OCI-LY1 (cell line): ENCODE measurements at regions not wholly inside any gene's neighbourhood (a gene's known extent, or its start where the extent isn't known, plus 50 kb on each side); places are given as distances from the start of the nearest gene placed in this dataset.

ENCODE experiments used
- H2AFZ ChIP-seq: fragments of 200-600 bp; sonication (generic), shearing (Covaris generic); 2 replicates; pipeline ENCODE4 v1.6.0; 2014; ENCODE audit warnings: antibody characterized with exemption, mild to moderate bottlenecking, low read length
- H3F3A ChIP-seq: fragments of 200-600 bp; sonication (generic), shearing (Covaris generic); 2 replicates; pipeline ENCODE4 v1.6.0; 2014; ENCODE audit warnings: mild to moderate bottlenecking, antibody characterized with exemption, low read length, moderate library complexity; ENCODE audit not compliant: insufficient read depth
- H3K27ac ChIP-seq: fragments of 200-600 bp; sonication (generic); 2 replicates; pipeline ENCODE4 v1.5.1; 2014; ENCODE audit warnings: low read length, mixed run types, mild to moderate bottlenecking, low read depth; ENCODE audit not compliant: poor library complexity, severe bottlenecking
- H3K27me3 ChIP-seq: fragments of 200-600 bp; sonication (generic); 2 replicates; pipeline ENCODE4 v1.6.0; 2014; ENCODE audit warnings: antibody characterized with exemption, mild to moderate bottlenecking, low read length, moderate library complexity; ENCODE audit not compliant: insufficient read depth
- H3K36me3 ChIP-seq: fragments of 200-600 bp; sonication (generic); 2 replicates; pipeline ENCODE4 v1.6.1; 2014; ENCODE audit warnings: mild to moderate bottlenecking, antibody characterized with exemption, low read length, moderate library complexity, mixed read lengths; ENCODE audit not compliant: insufficient read depth
- H3K4me1 ChIP-seq: fragments of 200-600 bp; sonication (generic); 2 replicates; pipeline ENCODE4 v1.5.1; 2014; ENCODE audit warnings: mild to moderate bottlenecking, low read length, moderate library complexity; ENCODE audit not compliant: insufficient read depth, severe bottlenecking
- H3K4me2 ChIP-seq: fragments of 200-600 bp; sonication (generic), shearing (Covaris generic); 2 replicates; pipeline ENCODE4 v1.6.1; 2014; ENCODE audit warnings: low read length
- H3K4me3 ChIP-seq: fragments of 200-600 bp; sonication (generic); 2 replicates; pipeline ENCODE4 v1.5.1; 2014; ENCODE audit warnings: low read length, low read depth, mild to moderate bottlenecking, mixed read lengths; ENCODE audit not compliant: poor library complexity, severe bottlenecking
- H3K79me2 ChIP-seq: fragments of 200-600 bp; shearing (Covaris generic); 2 replicates; pipeline ENCODE4 v1.6.1; 2016; ENCODE audit warnings: mixed run types, low read length, mixed read lengths; ENCODE audit not compliant: insufficient read depth
- H3K9ac ChIP-seq: fragments of 200-600 bp; sonication (generic), shearing (Covaris generic); 2 replicates; pipeline ENCODE4 v1.6.1; 2014; ENCODE audit warnings: mild to moderate bottlenecking, low read length, mixed read lengths
- H3K9me2 ChIP-seq: fragments of 200-600 bp; sonication (generic), shearing (Covaris generic); 2 replicates; pipeline ENCODE4 v1.6.1; 2014; ENCODE audit warnings: low read depth, mild to moderate bottlenecking, low read length, mixed read lengths
- H3K9me3 ChIP-seq: fragments of 200-600 bp; shearing (Covaris generic); 2 replicates; pipeline ENCODE4 v1.6.1; 2014; ENCODE audit warnings: low read length, mixed read lengths
- H4K20me1 ChIP-seq: fragments of 200-600 bp; sonication (generic), shearing (Covaris generic); 2 replicates; pipeline ENCODE4 v1.6.0; 2016; ENCODE audit warnings: mild to moderate bottlenecking, low read length; ENCODE audit not compliant: insufficient read depth
- CTCF ChIP-seq: fragments of 200-600 bp; sonication (generic), shearing (Covaris generic); IDR thresholded peaks from 2 replicates; pipeline ENCODE4 v1.5.1; 2017; ENCODE audit warnings: mild to moderate bottlenecking, antibody characterized with exemption, low read length, moderate library complexity, mixed read lengths
- EZH2 ChIP-seq: fragments of 200-600 bp; sonication (generic), shearing (Covaris generic); IDR thresholded peaks from 2 replicates; pipeline ENCODE4 v1.8.0; 2017; ENCODE audit warnings: borderline replicate concordance, mixed run types, mild to moderate bottlenecking, antibody characterized with exemption, low read length, moderate library complexity, mixed read lengths

GRCh38 chr16:86220561-86220960, 289.8 kb upstream of the FOXF1 start:
- Histone ChIP-seq H3K27ac (no peak overlapping the region), H3K36me3 (no peaks in the 10 kb centered on the region), H3K4me1 (no peaks in the 10 kb centered on the region), H3K27me3 (peaks cover 5% of the 10 kb centered on the region; the same call in 1 of the 2 replicates), H3K9ac (no peak overlapping the region), H2AFZ (no peak overlapping the region), H3K9me3 (no peaks in the 10 kb centered on the region), H3K9me2 (no peaks in the 10 kb centered on the region), H3K4me2 (no peak overlapping the region), H3K79me2 (no peaks in the 10 kb centered on the region), H3K4me3 (no peak overlapping the region), H4K20me1 (no peaks in the 10 kb centered on the region), H3F3A (no peaks in the 10 kb centered on the region)
- TF ChIP-seq EZH2 (no peak), CTCF (no peak)

GRCh38 chr16:86221085-86221484, 289.2 kb upstream of the FOXF1 start:
- no peaks in the 10 kb centered on the region for H3K9me2 ChIP-seq
- H3K4me1 ChIP-seq = no peaks in the 10 kb centered on the region
- H3K4me2 ChIP-seq = no peak overlapping the region
- H3K79me2 ChIP-seq = no peaks in the 10 kb centered on the region
- no peaks in the 10 kb centered on the region for H3K36me3 ChIP-seq
- no peak overlapping the region for H3K4me3 ChIP-seq
- TF ChIP-seq EZH2 (no peak), CTCF (no peak)
- H2AFZ ChIP-seq = no peak overlapping the region
- H3K27ac ChIP-seq = no peak overlapping the region
- H3K9me3 ChIP-seq = no peaks in the 10 kb centered on the region
- H3F3A ChIP-seq = no peaks in the 10 kb centered on the region
- no peak overlapping the region for H3K9ac ChIP-seq
- H3K27me3 ChIP-seq = peaks cover 5% of the 10 kb centered on the region; the same call in 1 of the 2 replicates
- no peaks in the 10 kb centered on the region for H4K20me1 ChIP-seq

GRCh38 chr16:86222547-86222946, 287.8 kb upstream of the FOXF1 start:
- Histone ChIP-seq H4K20me1 (no peaks in the 10 kb centered on the region), H3K9me2 (no peaks in the 10 kb centered on the region), H3K9ac (no peak overlapping the region), H3K4me1 (no peaks in the 10 kb centered on the region), H3K4me2 (no peak overlapping the region), H3F3A (no peaks in the 10 kb centered on the region), H3K9me3 (no peaks in the 10 kb centered on the region), H3K4me3 (no peak overlapping the region), H3K79me2 (no peaks in the 10 kb centered on the region), H3K36me3 (no peaks in the 10 kb centered on the region), H3K27me3 (peaks cover 5% of the 10 kb centered on the region; the same call in 1 of the 2 replicates), H2AFZ (no peak overlapping the region), H3K27ac (no peak overlapping the region)
- TF ChIP-seq EZH2 (no peak), CTCF (no peak)
